Suprapubic skin (tissue), 4 donors: ENCODE measurements at regions not wholly inside any gene's neighbourhood (a gene's known extent, or its start where the extent isn't known, plus 50 kb on each side); places are given as distances from the start of the nearest gene placed in this dataset.

ENCODE experiments used
- DNase-seq, 2 donors: peaks; one replicate each; pipeline ENCODE4 v3.0.0-alpha.2; 2019; ENCODE audit warnings: low spot score in 2 of 2
- H3K27ac ChIP-seq: fragments of 200-600 bp; sonication (generic); one replicate; pipeline ENCODE4 v1.5.1; 2019
- H3K27me3 ChIP-seq: fragments of 200-600 bp; sonication (generic); one replicate; pipeline ENCODE4 v1.5.1; 2019
- H3K36me3 ChIP-seq: fragments of 200-600 bp; sonication (generic); one replicate; pipeline ENCODE4 v1.5.1; 2019
- H3K4me1 ChIP-seq: fragments of 200-600 bp; sonication (generic); one replicate; pipeline ENCODE4 v1.5.1; 2019
- H3K4me3 ChIP-seq: fragments of 200-600 bp; sonication (generic); one replicate; pipeline ENCODE4 v1.5.1; 2019; ENCODE audit warnings: mild to moderate bottlenecking
- H3K9me3 ChIP-seq: fragments of 200-600 bp; sonication (generic); one replicate; pipeline ENCODE4 v1.5.1; 2019
- EP300 ChIP-seq: sonication (generic); formaldehyde crosslinking; IDR thresholded peaks from one replicate; pipeline ENCODE4 v1.6.1; 2017; ENCODE audit warnings: antibody characterized with exemption
- POLR2A ChIP-seq, 2 donors: fragments of 450-650 bp; IDR thresholded peaks; one replicate each; pipeline ENCODE4 v1.6.1; 2017; ENCODE audit warnings: antibody characterized with exemption in 2 of 2, mild to moderate bottlenecking in 2 of 2, moderate library complexity in 2 of 2
- POLR2AphosphoS5 ChIP-seq, 3 donors: sonication (generic); formaldehyde crosslinking; IDR thresholded peaks; one replicate each; pipeline ENCODE4 v1.6.1; 2017; ENCODE audit warnings: antibody characterized with exemption in 3 of 3
- WGBS: methylation state at CpG from one replicate; pipeline ENCODE4 v1.1.5; 2018; 5-methylcytosine and 5-hydroxymethylcytosine counted together
- TF ChIP-seq, protein P1 (sequence below), 2 donors: fragments of 200-600 bp in 1 of 2; fragments of 450-650 bp in 1 of 2; sonication (generic) in 1 of 2; IDR thresholded peaks; one replicate each; pipeline ENCODE4 v1.5.1; 2016 to 2019; ENCODE audit warnings: antibody characterized with exemption in 2 of 2, mild to moderate bottlenecking in 1 of 2, moderate library complexity in 1 of 2

DNA sequence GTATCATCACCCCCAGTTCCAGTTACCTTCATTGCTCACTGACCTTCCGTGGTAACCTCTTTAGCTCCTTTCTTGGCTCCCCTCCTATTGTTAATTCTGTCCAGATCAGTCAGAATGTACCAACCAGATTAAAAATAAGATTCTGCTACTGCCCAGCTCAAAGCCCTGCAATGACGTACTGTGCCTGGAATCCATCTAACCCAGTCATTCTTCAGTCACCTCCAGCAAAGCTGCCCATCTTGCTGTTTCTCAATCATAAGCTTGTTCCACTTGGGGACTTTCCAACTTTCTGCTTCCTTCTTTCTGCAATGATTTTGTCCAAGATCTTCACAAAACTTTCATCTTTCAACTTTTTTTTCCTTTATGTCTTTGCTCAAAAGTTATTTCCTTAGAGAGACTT, 512.0 kb upstream of the ZNF385D start:
- H3K27ac ChIP-seq = no peak overlapping the region
- no peaks in the 10 kb centered on the region for H3K36me3 ChIP-seq
- H3K4me3 ChIP-seq = no peak overlapping the region
- no peak for DNase-seq
- no peaks in the 10 kb centered on the region for H3K4me1 ChIP-seq
- no peaks in the 10 kb centered on the region for H3K9me3 ChIP-seq
- TF ChIP-seq POLR2AphosphoS5 (IDR thresholded peaks at IDR 0.05) (no peak), EP300 (no peak), POLR2A (IDR thresholded peaks at IDR 0.05) (no peak)
- TF ChIP-seq, protein P1, sequence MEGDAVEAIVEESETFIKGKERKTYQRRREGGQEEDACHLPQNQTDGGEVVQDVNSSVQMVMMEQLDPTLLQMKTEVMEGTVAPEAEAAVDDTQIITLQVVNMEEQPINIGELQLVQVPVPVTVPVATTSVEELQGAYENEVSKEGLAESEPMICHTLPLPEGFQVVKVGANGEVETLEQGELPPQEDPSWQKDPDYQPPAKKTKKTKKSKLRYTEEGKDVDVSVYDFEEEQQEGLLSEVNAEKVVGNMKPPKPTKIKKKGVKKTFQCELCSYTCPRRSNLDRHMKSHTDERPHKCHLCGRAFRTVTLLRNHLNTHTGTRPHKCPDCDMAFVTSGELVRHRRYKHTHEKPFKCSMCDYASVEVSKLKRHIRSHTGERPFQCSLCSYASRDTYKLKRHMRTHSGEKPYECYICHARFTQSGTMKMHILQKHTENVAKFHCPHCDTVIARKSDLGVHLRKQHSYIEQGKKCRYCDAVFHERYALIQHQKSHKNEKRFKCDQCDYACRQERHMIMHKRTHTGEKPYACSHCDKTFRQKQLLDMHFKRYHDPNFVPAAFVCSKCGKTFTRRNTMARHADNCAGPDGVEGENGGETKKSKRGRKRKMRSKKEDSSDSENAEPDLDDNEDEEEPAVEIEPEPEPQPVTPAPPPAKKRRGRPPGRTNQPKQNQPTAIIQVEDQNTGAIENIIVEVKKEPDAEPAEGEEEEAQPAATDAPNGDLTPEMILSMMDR (IDR thresholded peaks at IDR 0.05) = no peak
- H3K27me3 ChIP-seq = no peaks in the 10 kb centered on the region
- 70% methylated on average over 2 of the region's 2 CpGs for WGBS

DNA sequence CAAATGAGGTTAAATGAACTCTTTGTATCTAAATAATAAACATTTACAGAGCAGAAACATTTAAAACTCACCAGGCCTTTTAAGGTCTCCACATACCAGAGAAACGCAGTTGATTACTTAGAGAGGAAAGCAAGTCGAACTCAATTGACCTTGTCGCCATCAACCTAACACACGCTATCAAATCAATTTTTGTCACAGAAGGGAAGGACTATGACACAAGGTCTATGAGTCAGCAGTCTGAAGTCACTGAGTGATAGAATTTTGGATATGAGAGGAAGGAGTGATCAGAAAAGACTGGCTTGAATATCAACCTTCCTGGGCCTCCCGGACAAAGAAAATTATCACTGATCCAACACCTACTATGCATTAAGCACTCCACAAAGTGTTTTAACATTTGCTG, 514.4 kb upstream of the ZNF385D start:
- Histone ChIP-seq H3K4me1 (no peaks in the 10 kb centered on the region), H3K36me3 (no peaks in the 10 kb centered on the region), H3K9me3 (no peaks in the 10 kb centered on the region), H3K4me3 (no peak overlapping the region), H3K27me3 (no peaks in the 10 kb centered on the region), H3K27ac (no peak overlapping the region)
- no peak for DNase-seq
- TF ChIP-seq EP300 = no peak
- TF ChIP-seq POLR2AphosphoS5 (IDR thresholded peaks at IDR 0.05) = no peak
- TF ChIP-seq POLR2A (IDR thresholded peaks at IDR 0.05) = no peak
- TF ChIP-seq, protein P1 (IDR thresholded peaks at IDR 0.05) = no peak
- WGBS = 87% methylated on average over 5 of the region's 5 CpGs

DNA sequence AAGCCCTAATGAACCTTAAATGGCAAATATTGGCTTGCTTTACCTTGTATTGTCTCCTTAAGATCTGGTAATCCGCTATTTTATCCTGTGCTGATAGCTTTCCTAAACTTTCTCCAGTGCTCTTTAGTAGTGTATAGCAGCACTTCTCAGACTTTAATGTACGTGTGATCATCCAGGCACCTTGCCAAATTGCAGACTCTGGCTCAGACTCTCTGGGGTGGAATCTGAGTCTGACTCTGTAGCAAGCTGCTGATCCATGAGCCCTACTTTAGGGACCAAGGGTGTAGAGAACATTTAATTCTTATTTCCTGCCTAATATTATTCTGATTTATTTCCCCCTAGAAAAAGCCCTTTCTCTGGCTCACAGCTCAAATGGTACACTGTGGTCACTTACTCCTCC, 518.8 kb upstream of the ZNF385D start:
- no peaks in the 10 kb centered on the region for H3K27me3 ChIP-seq

DNA sequence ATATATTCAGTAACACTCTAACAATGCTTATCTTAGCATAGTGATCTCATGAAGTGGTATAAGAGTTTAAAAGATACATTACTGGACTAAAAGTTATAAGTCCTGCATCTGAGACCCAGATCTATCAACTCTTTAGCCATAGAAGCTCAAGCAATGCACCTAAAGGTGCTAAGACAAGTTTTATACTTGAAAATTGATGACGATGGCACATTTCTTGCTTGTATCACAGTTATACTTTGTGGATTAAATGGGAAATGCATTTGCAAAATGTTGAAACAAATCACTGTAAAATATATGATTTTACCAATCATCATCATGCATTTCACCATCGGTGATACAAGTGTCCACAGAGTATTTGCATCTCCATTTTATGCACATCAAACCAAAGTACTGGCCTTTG, 525.3 kb upstream of the ZNF385D start:
- TF ChIP-seq POLR2AphosphoS5 (IDR thresholded peaks at IDR 0.05) (no peak), POLR2A (IDR thresholded peaks at IDR 0.05) (no peak), EP300 (no peak)
- TF ChIP-seq, protein P1 (IDR thresholded peaks at IDR 0.05) = no peak
- Histone ChIP-seq H3K27ac (no peak overlapping the region), H3K4me1 (no peaks in the 10 kb centered on the region), H3K27me3 (no peaks in the 10 kb centered on the region), H3K9me3 (no peaks in the 10 kb centered on the region), H3K36me3 (no peaks in the 10 kb centered on the region), H3K4me3 (no peak overlapping the region)
- no peak for DNase-seq
- WGBS = 91% methylated on average over 2 of the region's 2 CpGs

More for the DNA sequence above, 518.8 kb upstream of the ZNF385D start:
- Histone ChIP-seq H3K9me3 (no peaks in the 10 kb centered on the region), H3K4me3 (no peak overlapping the region), H3K36me3 (no peaks in the 10 kb centered on the region), H3K4me1 (no peaks in the 10 kb centered on the region), H3K27ac (no peak overlapping the region)
- TF ChIP-seq POLR2A (IDR thresholded peaks at IDR 0.05) (no peak), POLR2AphosphoS5 (IDR thresholded peaks at IDR 0.05) (no peak), EP300 (no peak)
- TF ChIP-seq, protein P1 (IDR thresholded peaks at IDR 0.05) = no peak
- WGBS = 47% methylated on average over 2 of the region's 2 CpGs
- no peak for DNase-seq

DNA sequence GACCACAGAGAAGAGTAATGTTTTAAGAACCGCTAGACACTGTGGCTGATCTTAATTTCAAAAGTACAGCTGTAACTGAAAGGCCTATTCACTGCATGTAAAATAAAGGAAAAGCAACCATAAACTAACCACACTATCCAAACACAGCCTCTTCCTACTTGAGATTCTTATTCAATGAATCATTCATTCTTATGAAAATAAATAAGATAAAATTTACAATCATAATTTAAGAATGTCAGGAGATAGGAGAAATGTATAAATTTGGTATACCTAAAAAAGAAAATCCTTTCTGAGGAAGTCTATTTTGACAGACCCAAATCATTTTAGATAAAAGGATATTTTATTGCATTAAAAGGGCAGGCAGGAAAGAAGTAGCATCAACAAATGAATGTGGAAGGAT, 533.5 kb upstream of the ZNF385D start:
- no peaks in the 10 kb centered on the region for H3K9me3 ChIP-seq
- H3K27ac ChIP-seq = no peak overlapping the region
- no peak for DNase-seq
- H3K4me3 ChIP-seq = no peak overlapping the region
- 97% methylated on average over 1 of the region's 1 CpG for WGBS
- no peaks in the 10 kb centered on the region for H3K4me1 ChIP-seq
- no peaks in the 10 kb centered on the region for H3K36me3 ChIP-seq
- H3K27me3 ChIP-seq = no peaks in the 10 kb centered on the region
- no peak for TF ChIP-seq POLR2A (IDR thresholded peaks at IDR 0.05)
- TF ChIP-seq, protein P1 (IDR thresholded peaks at IDR 0.05) = no peak
- TF ChIP-seq EP300 = no peak
- TF ChIP-seq POLR2AphosphoS5 (IDR thresholded peaks at IDR 0.05) = no peak
